ENCODE measurements at regions not wholly inside any gene's neighbourhood (a gene's known extent, or its start where the extent isn't known, plus 50 kb on each side); places are given as distances from the start of the nearest gene placed in this dataset.

DNA sequence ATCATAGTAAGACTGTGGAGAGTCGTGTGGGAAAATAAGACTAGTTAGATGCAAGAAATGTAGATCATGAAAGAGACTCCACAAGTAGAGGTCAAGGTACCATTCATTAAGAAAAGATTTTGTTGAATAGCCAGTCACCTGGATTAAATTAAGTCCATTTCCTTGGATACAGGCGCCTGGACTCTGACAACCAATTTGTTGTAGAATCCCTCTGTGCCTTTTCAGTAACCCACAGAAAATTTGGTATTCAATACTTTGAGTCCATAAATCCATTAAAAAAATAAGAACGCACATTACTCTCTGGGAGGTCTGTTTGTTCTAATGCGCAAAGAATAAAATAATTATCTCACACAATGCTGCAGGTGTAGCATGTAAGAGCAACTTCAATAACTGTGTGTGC lies 469.4 kb downstream of the KLF12 start:
- ATAC-seq (ENCODE audit: insufficient number of reproducible peaks, low FRiP score, low read depth) (no peak), DNase-seq (ENCODE audit: low spot score) (no peak)
- Histone ChIP-seq H3K4me3 (no peak overlapping the region), H3K27me3 (replicated peaks; ENCODE audit: insufficient read depth) (no peaks in the 10 kb centered on the region), H3K9me3 (no peaks in the 10 kb centered on the region), H3K27ac (no peak overlapping the region), H3K36me3 (no peaks in the 10 kb centered on the region), H3K4me1 (ENCODE audit: control insufficient read depth in 1 of 2, low read depth in 2 of 2) (no peaks in the 10 kb centered on the region)
- TF ChIP-seq, protein P1, sequence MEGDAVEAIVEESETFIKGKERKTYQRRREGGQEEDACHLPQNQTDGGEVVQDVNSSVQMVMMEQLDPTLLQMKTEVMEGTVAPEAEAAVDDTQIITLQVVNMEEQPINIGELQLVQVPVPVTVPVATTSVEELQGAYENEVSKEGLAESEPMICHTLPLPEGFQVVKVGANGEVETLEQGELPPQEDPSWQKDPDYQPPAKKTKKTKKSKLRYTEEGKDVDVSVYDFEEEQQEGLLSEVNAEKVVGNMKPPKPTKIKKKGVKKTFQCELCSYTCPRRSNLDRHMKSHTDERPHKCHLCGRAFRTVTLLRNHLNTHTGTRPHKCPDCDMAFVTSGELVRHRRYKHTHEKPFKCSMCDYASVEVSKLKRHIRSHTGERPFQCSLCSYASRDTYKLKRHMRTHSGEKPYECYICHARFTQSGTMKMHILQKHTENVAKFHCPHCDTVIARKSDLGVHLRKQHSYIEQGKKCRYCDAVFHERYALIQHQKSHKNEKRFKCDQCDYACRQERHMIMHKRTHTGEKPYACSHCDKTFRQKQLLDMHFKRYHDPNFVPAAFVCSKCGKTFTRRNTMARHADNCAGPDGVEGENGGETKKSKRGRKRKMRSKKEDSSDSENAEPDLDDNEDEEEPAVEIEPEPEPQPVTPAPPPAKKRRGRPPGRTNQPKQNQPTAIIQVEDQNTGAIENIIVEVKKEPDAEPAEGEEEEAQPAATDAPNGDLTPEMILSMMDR (IDR thresholded peaks at IDR 0.05), result no peak

DNA sequence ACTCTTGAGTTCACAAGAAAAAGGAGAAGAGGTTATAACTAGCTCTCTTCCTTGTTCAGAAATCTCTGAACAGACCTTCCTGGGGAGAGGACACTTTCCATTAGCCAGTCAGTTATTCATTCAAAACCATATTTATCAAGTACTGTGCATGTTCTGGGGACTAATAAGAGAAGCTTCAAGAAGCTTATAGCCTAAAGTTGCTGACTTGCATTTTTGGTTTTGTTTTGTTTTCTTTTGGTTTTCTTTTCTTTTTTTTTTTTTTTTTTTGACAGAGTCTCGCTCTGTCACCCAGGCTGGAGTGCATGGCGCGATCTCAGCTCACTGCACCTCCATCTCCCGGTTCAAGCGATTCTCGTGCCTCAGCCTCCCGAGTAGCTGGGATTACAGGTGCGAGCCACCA lies 471.4 kb downstream of the KLF12 start:
- TF ChIP-seq, protein P1 (IDR thresholded peaks at IDR 0.05), result no peak
- Histone ChIP-seq H3K9me3 (no peaks in the 10 kb centered on the region), H3K27me3 (replicated peaks; ENCODE audit: insufficient read depth) (no peaks in the 10 kb centered on the region), H3K4me3 (no peak overlapping the region), H3K4me1 (ENCODE audit: control insufficient read depth in 1 of 2, low read depth in 2 of 2) (peaks cover 0 to 6% of the 10 kb centered on the region in 2 donors), H3K36me3 (no peaks in the 10 kb centered on the region), H3K27ac (no peak overlapping the region)
- no peak for DNase-seq (ENCODE audit: low spot score)
- ATAC-seq (ENCODE audit: insufficient number of reproducible peaks, low FRiP score, low read depth), result no peak

DNA sequence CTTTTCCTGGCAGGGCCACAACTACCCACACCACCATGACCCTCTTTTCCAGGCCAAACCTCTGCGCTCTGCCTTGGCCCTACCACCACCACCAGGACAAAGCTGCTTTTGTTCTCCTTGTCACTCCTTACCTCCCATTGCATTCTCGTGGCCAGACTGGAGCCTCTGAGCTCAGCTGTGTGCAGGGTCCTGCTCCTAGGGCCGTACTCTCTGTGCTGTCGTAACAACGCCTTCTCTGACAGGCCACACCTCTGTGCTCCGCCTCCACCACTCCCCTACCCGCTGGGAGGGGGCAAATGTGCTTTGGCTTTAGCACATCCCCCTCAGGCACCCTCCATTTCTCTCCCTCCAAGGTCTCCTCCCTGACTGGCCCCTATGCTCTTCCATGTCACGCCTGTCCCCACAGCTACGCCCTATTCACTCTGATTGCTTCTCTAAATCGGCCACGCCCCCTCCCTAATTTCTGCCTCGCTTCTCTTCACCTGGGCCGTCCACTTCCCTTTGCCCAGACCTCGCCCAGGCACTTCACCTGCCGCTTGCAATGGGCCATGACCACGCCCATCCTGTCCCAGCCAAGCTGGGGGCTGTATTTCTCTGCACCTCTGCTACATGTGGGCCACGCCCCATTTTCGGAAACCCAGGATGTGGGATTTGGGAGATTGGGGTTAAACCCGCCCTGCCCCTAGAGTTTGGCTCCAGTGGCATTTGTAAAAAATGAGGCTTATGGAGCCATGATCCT lies 472.3 kb downstream of the KLF12 start:
- H3K9me3 ChIP-seq, result no peaks in the 10 kb centered on the region
- H3K4me3 ChIP-seq, result no peak overlapping the region
- no peaks in the 10 kb centered on the region for H3K27me3 ChIP-seq (replicated peaks; ENCODE audit: insufficient read depth)
- ATAC-seq (ENCODE audit: insufficient number of reproducible peaks, low FRiP score, low read depth) (no peak), DNase-seq (ENCODE audit: low spot score) (no peak)
- no peak overlapping the region for H3K27ac ChIP-seq
- TF ChIP-seq, protein P1 (IDR thresholded peaks at IDR 0.05), result no peak
- peaks cover 0 to 10% of the 10 kb centered on the region in 2 donors for H3K4me1 ChIP-seq (ENCODE audit: control insufficient read depth in 1 of 2, low read depth in 2 of 2)
- no peaks in the 10 kb centered on the region for H3K36me3 ChIP-seq

DNA sequence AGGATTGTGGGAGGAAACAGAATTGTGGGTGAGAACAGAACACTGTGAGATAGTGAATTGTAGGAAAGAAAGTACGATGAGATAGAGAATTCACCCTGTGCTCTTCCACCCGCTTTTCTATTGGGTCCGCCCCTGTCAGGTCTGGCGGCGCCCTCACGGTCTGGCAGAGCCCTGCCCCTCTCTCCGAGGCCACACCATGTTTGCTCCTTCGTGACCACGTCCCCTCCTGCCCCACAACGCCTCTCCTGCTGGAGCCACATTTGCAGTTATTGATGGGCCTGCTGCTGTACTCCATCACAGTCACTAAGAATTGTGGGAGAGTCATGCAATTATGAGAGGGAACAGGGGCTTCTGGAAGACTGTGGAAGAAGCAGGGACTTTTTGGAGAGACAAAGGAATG lies 473.1 kb downstream of the KLF12 start:
- ATAC-seq (ENCODE audit: insufficient number of reproducible peaks, low FRiP score, low read depth) (no peak), DNase-seq (ENCODE audit: low spot score) (no peak)
- no peaks in the 10 kb centered on the region for H3K9me3 ChIP-seq
- peaks cover 0 to 10% of the 10 kb centered on the region in 2 donors for H3K4me1 ChIP-seq (ENCODE audit: control insufficient read depth in 1 of 2, low read depth in 2 of 2)
- H3K4me3 ChIP-seq, result no peak overlapping the region
- no peaks in the 10 kb centered on the region for H3K36me3 ChIP-seq
- TF ChIP-seq, protein P1 (IDR thresholded peaks at IDR 0.05), result no peak
- H3K27ac ChIP-seq, result no peak overlapping the region
- no peaks in the 10 kb centered on the region for H3K27me3 ChIP-seq (replicated peaks; ENCODE audit: insufficient read depth)

DNA sequence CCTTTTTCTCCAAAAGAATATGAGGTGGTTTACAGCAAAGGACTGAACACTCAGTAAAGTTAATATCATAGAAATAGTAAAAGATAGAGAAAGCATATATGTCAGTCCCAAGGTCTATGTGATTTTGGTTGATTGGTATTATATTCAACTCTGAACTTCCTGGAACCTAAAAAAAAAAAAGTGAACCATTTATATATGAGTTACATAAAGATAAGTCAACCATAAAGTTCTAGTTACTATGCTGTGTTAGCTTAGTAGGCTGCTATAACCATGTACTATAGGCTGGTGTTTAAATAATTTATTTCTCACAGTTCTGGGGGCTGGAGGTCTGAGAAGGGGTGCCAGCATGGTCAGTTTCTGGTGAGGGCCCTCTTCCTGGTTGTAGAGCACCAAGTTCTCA lies 475.6 kb downstream of the KLF12 start:
- H3K4me1 ChIP-seq (ENCODE audit: control insufficient read depth in 1 of 2, low read depth in 2 of 2), result peaks cover 0 to 10% of the 10 kb centered on the region in 2 donors
- H3K4me3 ChIP-seq, result no peak overlapping the region
- no peaks in the 10 kb centered on the region for H3K27me3 ChIP-seq (replicated peaks; ENCODE audit: insufficient read depth)
- H3K9me3 ChIP-seq, result no peaks in the 10 kb centered on the region
- TF ChIP-seq, protein P1 (IDR thresholded peaks at IDR 0.05), result no peak
- DNase-seq (ENCODE audit: low spot score) (no peak), ATAC-seq (ENCODE audit: insufficient number of reproducible peaks, low FRiP score, low read depth) (no peak)
- H3K27ac ChIP-seq, result no peak overlapping the region
- no peaks in the 10 kb centered on the region for H3K36me3 ChIP-seq
